Colonic mucosa (tissue), 4 donors: ENCODE measurements at regions not wholly inside any gene's neighbourhood (a gene's known extent, or its start where the extent isn't known, plus 50 kb on each side); places are given as distances from the start of the nearest gene placed in this dataset.
A peak's percentile ranks its signal among the peaks of the same experiment; 100 is the strongest.

Experiments
- DNase-seq: peaks from one replicate; pipeline ENCODE4 v3.0.0-alpha.2; 2020
- H3K27ac ChIP-seq: fragments of 200-600 bp; one replicate; pipeline ENCODE4 v1.8.0; 2021
- H3K27me3 ChIP-seq: fragments of 200-600 bp; one replicate; pipeline ENCODE4 v1.8.0; 2021
- H3K36me3 ChIP-seq: fragments of 200-600 bp; one replicate; pipeline ENCODE4 v1.8.0; 2021
- H3K4me1 ChIP-seq: fragments of 200-600 bp; one replicate; pipeline ENCODE4 v1.8.0; 2021; ENCODE audit warnings: mild to moderate bottlenecking
- H3K4me3 ChIP-seq: fragments of 200-600 bp; one replicate; pipeline ENCODE4 v1.8.0; 2021
- H3K9ac ChIP-seq, 2 donors: one replicate each; pipeline ENCODE4 v1.7.0; 2013; ENCODE audit warnings: control low read depth in 2 of 2, low read depth in 2 of 2, low read length in 2 of 2
- H3K9me3 ChIP-seq: fragments of 200-600 bp; one replicate; pipeline ENCODE4 v1.8.0; 2021
- CTCF ChIP-seq: fragments of 200-600 bp; IDR thresholded peaks from one replicate; pipeline ENCODE4 v1.8.0; 2022; ENCODE audit warnings: antibody characterized with exemption, mild to moderate bottlenecking
- intact Hi-C: fragments of 100-400 bp; cut with DNase I; formaldehyde crosslinking; loops from one replicate; pipeline ENCODE4 v1.14.1; 2022
- donor health status: healthy.
- donor health status: DM: no; HTN: no; CAD: no.
- donor health status: DM: no; HTN: no; CAD: no.

GRCh38 chr1:29830916-29831315, 594.6 kb downstream of the PTPRU start:
- no peak overlapping the region for H3K27ac ChIP-seq
- no peaks in the 10 kb centered on the region for H3K9me3 ChIP-seq
- H3K4me1 ChIP-seq: no peaks in the 10 kb centered on the region
- no peaks in the 10 kb centered on the region for H3K27me3 ChIP-seq
- TF ChIP-seq CTCF: no peak
- no peak overlapping the region for H3K4me3 ChIP-seq
- no peaks in the 10 kb centered on the region for H3K36me3 ChIP-seq
- H3K9ac ChIP-seq: no peak overlapping the region
- intact Hi-C loops: no loop called here
- no peak for DNase-seq

GRCh38 chr1:29830383-29830782, 594.1 kb downstream of the PTPRU start:
- Histone ChIP-seq H3K36me3 (no peaks in the 10 kb centered on the region), H3K27me3 (no peaks in the 10 kb centered on the region), H3K9ac (no peak overlapping the region), H3K27ac (no peak overlapping the region), H3K9me3 (no peaks in the 10 kb centered on the region), H3K4me3 (no peak overlapping the region), H3K4me1 (no peaks in the 10 kb centered on the region)
- intact Hi-C loops: no loop called here
- no peak for TF ChIP-seq CTCF
- DNase-seq: no peak

- H3K4me1 ChIP-seq: no peaks in the 10 kb centered on the region
- H3K27me3 ChIP-seq: no peaks in the 10 kb centered on the region
- intact Hi-C loops: no loop called here
- DNase-seq: no peak
- H3K9ac ChIP-seq: no peak overlapping the region
- TF ChIP-seq CTCF: no peak
- H3K9me3 ChIP-seq: no peaks in the 10 kb centered on the region
- H3K4me3 ChIP-seq: no peak overlapping the region
- no peak overlapping the region for H3K27ac ChIP-seq
- no peaks in the 10 kb centered on the region for H3K36me3 ChIP-seq
These were observed 593.4 kb downstream of the PTPRU start for GRCh38 chr1:29829448-29830344.

GRCh38 chr1:29828526-29829447, 592.5 kb downstream of the PTPRU start:
- intact Hi-C loops: no loop called here
- TF ChIP-seq CTCF: no peak
- no peaks in the 10 kb centered on the region for H3K4me1 ChIP-seq
- no peak overlapping the region for H3K27ac ChIP-seq
- no peak for DNase-seq
- H3K9ac ChIP-seq: no peak overlapping the region
- H3K27me3 ChIP-seq: no peaks in the 10 kb centered on the region
- H3K4me3 ChIP-seq: no peak overlapping the region
- no peaks in the 10 kb centered on the region for H3K36me3 ChIP-seq
- no peaks in the 10 kb centered on the region for H3K9me3 ChIP-seq

GRCh38 chr1:29827801-29828525, 591.6 kb downstream of the PTPRU start:
- Histone ChIP-seq H3K9ac (no peak overlapping the region), H3K9me3 (no peaks in the 10 kb centered on the region), H3K36me3 (no peaks in the 10 kb centered on the region), H3K27ac (no peak overlapping the region), H3K27me3 (no peaks in the 10 kb centered on the region), H3K4me3 (no peak overlapping the region), H3K4me1 (no peaks in the 10 kb centered on the region)
- DNase-seq: peak; percentile 4
- TF ChIP-seq CTCF: no peak
- intact Hi-C loops: no loop called here
